Central memory CD4-positive, alpha-beta T cell (primary cell): ENCODE measurements at regions not wholly inside any gene's neighbourhood (a gene's known extent, or its start where the extent isn't known, plus 50 kb on each side); places are given as distances from the start of the nearest gene placed in this dataset.

ENCODE experiments used
- DNase-seq: peaks from one replicate; pipeline ENCODE4 v3.0.0; 2022

DNA sequence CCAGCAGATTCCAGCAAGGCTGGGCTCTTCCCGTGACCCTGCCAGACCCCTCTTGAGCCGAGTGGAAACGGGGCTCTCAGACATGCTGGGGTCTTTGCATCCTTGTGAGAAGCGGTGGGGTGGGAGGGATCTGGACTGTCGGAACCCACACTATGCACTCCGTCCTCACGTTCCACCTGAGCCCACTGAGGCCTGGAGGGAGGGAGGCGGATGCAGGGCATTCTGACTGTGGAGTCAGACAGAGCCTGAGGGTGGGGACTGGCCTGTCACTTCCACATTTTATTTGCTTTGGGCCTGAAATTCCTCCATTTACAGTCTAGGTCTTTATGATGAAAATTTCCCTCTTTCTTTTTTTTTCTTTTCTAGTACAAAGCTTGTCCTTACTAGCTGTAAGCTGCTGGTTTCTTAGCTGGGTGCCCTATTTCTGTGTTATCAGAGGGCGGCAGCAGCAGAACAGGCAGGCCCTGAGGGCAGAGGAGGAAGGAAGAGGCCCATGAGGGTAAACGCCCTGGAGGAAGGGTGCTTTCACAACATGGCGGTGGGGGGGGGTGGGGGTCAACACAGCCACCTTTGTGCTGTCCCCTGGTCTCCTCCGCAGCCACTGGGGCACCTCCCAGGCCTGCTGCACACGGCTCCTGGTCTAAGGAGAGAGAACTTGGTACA lies 373.5 kb upstream of the MYT1L start:
- no peak for DNase-seq

DNA sequence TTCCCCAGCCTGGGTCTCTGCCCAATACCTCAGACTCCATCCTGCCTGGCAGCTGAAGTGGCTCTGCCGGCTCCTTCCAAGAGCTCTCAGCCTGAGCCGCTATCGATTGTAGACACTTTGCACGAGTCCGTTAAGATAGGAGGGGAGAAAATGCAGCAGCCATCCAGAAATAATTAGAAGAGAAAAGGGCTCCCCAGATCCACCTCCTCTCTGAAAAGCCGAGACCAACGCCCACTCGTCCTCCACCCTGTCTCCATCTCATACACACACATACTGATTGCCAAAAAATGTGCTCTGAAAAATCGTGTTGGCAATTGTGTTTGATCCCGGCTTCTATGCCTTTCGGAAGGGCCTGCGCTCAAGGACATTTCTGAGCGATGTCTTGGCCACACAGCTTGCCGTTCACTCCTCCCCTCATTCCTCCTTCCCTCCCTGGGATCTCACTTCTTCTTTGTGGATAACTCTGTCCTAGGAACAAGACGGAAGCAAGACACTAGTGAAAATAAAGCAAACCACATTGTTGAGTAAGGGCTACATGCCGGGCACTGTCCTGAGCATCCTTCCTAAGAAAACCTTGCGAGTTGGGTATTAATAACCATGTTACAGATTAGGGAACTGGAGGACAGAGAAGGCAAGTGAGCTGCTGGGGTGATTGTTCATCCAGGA lies 372.8 kb upstream of the MYT1L start:
- DNase-seq = no peak

DNA sequence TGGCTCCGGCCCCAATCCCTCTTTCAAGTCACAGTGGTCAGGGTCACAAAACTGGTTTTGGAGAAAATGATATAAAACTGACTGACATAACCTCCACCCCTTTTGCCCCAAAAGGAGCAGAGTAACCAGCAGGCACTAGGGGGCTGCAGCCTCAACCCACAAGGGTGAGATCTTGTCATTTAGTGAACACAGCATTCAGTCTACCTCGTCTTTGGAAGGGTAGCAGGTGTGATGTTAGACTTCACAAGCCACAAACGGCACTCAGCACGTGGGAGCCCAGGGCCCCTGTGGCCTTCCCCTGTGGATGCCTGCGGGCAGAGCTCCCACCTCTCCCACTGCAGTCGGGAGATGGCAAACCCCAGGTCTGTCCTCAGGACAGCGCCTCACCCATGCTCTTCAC lies 372.1 kb upstream of the MYT1L start:
- no peak for DNase-seq

DNA sequence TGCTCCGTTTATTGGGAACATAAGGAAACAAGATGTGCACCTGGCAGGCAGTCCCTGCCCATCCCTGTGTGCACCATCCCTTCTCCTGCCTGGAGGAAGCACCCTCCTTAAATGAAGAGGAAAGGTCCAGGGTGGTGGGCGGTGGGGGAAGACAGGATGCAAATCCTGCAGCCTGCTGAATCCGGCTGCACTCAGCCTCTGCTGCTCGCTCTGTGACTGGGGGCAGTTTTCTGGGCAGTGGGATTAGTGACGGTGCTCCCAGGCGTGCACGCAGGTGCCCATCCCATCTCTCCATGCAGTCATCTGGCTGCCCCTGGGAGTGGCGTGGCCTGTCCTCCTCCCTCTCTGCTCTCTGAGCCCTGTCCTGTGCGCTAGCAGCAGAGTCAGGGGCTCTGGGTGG lies 371.3 kb upstream of the MYT1L start:
- no peak for DNase-seq

DNA sequence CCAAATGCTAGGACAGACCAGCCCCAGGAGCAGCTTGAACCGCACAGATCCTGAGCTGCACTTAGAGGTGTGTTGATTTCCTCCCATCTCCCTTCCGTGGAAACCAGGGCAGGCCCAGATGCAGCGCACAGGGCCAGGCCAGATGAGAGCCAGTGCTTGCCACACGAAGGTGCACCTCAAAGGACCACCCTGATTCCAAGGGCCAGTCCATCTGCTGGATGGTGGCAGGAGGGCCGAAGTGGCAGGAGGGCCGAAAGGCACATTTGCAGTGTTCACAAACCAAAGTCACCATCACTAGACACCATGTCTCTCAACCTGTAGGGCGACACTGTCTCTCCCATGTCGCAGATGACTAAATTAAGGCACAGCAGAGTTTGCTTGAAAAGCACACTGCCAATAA lies 370.7 kb upstream of the MYT1L start:
- DNase-seq = no peak

DNA sequence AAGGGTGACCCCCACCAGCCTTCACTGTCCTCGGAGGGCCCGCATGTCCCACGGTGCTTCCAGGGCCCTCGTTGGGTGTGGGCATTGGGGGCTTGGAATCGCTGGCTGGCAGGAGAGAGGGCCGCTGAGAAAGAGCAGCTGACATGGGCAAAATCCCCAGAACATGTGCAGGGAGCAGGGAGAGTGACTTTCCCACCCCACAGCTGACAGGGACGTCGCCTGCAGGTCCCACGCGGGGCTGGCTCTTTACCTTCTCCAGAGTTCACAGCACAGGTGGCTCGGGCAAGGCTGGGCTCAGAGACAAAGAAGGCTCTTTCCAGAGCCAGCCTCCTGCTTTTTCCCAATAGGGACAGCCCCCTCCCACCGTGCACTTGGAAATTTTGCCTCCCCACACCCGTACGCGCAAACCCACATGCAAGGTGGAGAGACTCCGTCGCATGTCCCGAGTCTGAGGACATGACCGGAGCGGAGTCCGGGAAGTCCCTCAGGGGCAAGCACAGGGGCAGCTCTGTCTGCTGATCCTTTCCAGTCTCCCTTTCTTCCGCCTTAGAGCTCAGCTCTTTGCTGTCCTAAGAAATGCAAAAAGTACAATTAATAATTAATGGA lies 370.2 kb upstream of the MYT1L start:
- no peak for DNase-seq

DNA sequence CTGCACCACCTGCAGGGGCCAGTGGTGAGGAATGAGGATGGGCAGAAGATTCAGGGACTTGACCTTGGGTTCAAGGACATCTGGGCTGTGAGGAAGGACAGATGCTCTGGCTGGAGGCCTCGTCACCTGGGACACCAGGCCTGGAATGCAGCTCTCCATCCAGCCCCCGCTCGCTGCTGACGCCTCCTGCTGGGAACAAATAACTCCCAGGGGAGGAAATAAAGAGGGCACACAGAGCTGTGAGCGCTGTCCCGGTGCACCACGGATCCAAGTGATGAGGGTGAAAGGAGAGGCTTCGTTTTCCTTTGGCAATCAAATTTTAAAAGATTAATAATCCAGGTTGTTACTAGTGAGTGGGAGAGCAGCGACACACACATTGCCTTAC lies 368.0 kb upstream of the MYT1L start:
- no peak for DNase-seq

DNA sequence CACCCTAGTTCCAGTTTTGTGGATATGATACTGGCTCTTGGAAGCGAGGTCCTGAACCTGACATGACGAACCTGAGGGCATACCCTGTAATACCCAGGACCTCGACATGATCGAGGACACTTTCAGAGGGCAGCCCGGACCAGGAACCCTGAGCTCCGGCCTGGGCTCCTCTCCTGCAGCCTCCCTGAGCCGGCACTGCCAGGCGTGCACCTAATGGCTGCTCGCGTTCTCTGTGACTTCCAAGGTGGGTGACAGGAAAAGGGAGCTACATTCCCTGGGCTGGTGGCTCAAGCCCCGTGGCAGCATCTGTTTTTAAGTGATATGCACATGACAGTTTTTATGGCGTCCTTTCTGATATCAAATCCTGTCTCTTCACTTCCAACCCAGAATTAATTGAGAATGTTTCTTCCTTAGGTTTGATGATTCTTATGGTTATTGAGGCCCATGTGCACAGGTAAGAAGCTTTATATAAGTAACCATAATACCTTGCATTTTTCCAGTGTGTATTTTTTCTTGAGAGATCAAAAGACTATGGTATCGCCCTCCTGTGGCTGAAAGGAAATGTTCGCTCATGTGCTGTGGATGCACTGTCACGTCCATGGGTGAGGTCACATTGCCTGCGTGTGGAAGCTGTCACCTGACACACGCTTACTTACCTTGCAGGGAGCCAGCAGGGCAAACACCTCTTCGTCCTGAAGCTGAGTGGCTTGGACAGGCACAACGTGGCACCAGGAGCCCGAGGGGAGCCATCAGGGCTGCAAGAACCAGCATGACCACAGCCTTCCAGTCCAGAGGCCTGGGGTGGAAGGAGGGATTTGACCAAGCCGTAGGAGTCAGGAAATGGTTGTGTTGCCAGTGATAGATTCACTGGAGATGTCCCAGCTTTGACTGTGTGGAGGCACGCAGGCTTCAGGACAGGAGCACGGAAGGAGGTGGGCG lies 367.4 kb upstream of the MYT1L start:
- DNase-seq = no peak

DNA sequence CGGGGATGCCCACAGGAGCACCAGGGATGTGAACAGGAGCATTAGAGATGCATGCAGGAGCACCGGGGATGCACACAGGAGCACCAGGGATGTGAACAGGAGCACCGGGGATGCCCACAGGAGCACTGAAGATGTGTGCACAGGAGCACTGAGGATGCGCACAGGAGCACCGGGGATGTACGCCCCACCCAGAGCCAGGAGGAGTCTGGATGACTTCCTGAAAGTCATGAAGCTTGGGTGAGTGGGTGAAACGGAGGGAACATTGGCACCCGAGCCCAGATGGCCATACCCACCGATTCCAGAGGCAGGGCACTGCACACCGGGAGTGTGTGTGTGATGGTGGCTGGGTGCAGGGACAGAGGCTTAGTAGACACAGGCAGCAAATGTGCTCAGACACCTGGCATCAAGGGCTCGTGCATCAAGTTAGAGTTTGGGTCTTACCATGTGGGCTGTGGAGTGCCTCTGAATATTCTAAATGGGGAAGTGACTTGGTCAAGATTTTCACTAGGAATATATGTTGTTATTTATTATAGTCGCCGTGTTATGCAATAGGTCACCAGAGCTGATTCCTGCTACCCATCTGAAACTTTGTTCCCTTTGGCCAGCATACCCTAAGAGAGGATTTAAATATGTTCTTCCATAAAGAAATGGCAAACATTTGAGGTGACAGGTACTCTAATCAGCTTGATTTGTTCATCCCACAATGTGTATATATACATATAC lies 365.8 kb upstream of the MYT1L start:
- no peak for DNase-seq

DNA sequence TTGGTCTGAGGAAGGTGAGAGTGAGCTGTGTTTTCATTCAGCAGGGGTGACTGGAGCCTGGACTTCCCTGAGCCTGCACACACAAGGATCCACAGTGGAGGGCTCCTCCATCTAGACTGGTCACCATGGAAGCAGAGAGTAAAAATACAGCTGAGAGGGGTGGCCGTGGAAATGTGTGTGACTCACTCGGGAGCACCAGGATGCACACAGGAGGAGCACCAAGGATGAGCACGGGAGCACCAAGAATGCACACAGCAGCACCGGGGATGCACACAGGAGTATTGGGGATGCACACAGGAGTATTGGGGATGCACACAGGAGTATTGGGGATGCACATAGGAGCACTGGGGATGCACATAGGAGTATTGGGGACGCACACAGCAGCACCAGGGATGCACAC lies 365.2 kb upstream of the MYT1L start:
- DNase-seq = no peak

DNA sequence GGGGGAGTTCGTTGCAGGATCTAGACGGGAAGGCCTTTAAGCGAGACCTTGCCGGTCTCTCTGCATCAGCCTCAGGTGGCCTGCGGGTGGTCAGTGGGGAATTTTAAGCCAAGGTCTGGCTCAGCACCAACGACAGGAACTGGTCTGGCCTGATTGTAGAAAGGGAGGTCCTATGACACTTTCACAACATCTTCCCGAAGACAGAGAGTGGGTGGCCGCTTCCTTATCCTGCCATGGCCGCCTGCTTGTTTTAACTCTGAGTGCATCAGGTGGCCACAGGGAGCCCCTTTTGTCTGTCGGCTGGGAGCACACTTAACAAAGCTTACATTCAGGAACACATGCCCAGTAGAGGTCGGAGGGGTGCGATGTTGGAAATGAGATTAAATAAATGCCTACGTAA lies 363.7 kb upstream of the MYT1L start:
- DNase-seq = no peak

DNA sequence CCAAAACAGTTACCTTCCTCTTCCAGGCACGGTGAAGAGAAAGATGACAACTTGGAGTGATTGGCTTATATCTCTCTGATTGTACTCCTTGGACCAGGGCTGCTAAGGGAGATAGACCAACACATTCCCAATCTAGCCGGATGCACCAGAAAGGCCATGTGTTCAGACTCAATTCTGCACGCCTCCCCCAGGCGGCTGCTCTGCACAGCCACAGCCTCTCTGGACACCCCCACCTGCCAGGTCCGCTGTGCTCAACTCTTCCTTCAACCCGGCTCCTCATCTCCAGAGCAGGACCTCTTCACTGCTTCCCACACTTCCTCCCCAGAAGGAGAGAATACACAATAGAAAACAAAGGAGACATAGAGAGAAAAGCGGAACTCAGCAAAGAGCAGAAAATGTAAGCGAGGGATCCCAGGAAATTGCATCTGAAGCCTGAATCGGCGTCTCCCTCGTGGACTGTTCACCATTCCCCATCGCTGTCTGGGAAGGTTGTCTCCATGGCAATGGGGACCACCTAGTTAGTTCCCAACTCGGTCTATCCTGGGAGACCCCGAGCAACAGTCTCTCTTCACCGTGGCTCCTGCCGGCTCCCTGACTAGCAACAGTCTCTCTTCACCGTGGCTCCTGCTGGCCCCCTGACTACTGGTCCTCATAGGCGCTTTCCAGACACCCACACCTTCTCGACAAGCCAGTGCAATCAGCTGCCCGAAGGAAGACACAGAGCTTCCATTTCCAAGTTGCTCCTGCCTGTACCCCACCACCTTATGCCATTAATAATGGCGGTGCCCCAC lies 361.7 kb upstream of the MYT1L start:
- DNase-seq = no peak

DNA sequence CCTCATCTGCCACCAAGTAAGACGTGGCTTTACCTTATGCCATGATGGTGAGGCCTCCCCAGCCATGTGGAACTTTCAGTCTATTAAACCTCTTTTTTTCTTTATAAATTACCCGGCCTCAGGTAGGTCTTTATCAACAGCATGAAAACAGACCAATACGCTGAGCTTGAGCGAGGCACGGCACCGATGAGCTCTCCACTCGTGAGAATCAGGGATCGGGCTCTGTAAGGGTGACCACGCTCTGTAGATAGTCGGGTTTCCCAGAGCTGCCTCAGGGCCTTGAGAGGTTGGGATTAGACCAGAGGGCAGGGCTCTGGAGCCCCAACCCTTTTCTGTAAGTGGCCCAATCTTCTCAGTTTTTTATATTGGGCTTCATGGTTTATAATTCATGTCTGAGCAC lies 360.3 kb upstream of the MYT1L start:
- no peak for DNase-seq

DNA sequence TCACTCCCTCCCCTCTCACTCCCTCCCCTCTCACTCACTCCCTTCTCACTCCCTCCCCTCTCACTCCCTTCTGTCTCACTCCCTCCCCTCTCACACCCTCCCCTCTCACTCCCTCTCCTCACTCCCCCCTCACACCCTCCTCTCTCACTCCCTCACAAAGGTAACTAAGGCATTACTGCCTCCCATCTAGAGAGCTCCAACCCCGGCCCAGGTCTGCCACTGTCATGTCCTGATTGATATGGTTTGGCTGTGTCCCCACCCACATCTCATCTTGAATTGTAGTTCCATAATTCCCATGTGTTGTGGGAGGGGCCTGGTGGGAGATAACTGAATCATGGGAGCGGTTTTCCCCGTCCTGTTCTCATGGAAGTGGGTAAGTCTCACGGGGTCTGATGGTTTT lies 359.9 kb upstream of the MYT1L start:
- no peak for DNase-seq

DNA sequence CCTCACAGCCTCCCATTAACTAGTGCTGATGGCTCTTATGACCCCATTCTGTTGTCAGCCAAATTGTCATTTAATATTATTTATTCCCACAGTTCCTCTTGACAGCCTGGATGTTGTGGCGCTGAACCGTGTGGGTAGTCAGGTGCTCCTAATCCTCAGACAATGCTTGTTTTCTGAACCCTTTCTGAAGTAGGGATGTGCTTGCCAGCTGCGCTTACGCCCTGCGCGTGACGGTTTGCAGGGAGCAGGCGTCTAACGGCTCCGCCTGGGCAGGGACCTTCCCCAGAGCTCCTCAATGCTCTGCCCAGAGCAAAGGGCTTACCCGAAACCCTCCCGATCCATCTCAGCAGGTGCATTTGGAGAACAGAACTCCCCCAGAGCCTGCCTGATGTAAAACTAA lies 358.2 kb upstream of the MYT1L start:
- DNase-seq = no peak

DNA sequence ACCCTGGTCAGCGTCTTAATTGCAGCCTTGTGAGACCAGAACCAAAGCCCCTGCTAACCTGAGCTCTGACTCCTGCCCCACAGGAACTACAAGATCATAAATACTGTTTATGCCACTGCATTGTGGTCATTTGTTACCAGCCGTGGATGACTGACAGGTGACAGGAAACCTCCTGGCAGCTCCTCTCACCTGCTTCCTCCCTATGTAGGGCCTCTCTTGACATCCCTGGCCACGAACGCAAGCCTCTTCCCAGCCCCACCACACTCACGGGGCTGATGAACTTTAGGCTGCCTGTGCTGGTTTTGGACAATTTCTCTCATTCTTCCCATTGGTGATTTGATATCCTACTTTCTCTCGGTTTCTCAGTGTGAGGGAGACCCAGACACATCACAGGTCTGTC lies 357.2 kb upstream of the MYT1L start:
- no peak for DNase-seq

DNA sequence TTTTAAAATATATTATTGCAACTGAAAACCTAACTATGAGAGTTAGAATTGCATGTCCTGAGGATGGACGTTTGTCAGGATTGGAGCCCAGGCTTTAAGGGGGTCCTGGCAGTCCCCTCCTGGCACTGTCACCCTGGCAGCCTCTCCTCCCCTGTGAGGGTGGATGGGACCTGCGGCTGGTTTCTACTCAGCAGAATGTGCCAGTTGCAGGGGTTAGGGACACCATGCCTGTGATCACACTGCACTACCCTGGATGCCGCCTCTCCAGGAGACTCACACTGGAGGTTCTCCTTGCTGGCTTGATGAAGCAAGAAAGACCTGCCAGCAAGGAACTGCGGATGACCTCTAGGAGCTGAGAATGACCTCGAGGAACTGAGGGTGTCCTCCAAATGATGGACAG lies 356.7 kb upstream of the MYT1L start:
- DNase-seq = no peak

DNA sequence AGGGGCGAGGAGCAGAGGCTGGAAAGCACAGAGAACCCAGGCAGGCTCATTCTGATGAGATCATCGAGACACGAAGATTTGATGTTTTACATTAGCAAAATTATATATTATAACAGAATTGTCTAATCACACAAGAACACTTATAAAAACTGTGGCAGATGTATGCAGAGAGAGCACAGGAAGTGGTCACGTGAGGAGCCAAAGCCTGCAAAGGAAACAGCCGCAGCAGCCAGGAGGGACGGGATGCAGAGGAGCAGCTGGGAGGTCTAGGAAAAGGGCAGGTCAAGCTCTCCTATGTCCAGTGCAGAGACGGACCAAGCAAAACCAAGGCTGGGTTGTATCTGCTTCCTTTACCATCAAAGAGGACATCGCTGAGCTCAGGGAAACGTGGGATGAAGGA lies 355.1 kb upstream of the MYT1L start:
- DNase-seq = no peak

DNA sequence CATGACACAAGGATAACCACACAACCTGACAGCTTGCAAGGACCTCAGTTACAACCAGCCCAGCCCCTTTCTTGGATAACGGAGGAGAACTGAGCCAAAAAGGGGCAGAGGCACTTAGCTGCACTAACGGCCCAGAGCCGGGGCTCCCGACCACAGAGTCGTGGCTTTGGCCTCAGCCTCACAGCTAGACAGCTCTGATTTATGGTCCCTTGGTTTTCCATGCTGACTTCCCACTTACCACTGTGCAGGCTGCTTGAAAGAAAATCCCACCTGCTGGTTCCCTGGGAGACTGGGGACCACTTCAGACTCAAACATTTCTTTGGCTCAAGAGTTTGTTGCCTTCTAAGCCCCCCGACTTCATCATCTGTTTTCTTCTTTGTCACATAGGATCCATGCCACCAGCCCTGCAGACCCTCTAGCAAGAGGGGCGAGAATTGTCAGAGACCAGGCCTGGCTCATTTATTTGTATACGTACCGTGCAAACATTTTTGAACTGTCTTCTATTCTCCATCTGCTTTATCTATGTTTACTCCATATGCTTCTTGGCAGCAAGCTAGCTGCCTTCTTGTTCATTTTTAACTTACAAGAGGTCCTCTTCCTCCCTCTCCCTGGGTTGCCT lies 352.6 kb upstream of the MYT1L start:
- DNase-seq = no peak

DNA sequence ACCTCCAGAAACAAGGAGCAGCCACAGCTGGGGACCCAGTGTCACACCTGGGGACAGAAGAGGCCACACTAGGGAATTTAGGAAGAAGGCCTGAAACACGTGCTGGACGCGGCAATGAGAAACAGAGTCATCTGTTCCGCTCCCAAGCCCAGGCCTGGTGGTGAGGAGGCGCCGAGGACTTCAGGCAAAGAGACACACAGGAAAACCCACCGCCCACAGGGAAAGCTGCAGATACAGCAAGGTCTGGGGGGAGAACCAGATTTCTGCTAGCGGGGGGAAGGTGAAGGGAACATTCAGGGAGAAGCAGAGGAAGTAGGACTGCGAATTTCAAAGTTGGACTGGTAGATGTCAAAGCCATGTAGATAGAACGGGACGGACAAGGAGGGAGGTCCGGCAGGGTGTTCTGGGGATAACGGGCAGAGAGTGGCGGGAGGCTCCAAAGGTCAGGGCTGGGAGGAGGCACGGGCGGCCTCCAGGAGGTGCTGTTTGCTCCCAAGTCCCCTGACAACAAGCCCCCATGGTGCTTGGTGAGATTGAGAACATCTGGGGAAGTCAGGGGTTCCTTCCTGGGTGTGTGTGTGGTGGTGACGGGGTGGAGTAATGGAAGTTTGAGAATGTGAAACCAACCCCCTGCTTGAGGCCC lies 351.7 kb upstream of the MYT1L start:
- DNase-seq = no peak

DNA sequence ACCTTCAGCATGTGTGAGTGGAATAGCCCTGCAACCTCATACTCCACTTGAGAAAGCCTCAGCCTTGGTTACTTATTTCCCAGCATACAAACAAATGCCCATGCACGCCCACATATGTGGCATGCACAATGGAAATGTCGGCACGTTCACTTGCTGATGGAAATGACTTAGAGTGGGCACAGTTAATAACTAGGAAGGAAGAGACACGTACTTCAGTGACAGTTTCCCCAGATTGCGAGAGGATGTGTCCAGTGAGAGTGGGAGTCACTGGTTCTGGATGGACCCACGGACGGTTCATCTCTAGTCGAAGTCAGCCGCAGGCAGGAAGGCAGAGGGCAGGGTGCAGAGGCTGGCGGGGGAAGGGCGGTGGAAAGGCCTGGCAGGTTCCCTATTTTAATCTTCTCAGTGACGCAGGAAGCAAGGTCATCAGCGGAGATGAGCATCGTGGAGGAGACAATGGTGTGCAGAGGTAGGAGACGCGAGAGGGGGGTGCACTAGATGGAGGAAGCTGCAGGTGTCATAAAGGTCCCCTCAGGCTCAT lies 350.7 kb upstream of the MYT1L start:
- DNase-seq = no peak
